ENCODE measurements at regions not wholly inside any gene's neighbourhood (a gene's known extent, or its start where the extent isn't known, plus 50 kb on each side); places are given as distances from the start of the nearest gene placed in this dataset.

- TF ChIP-seq RFX5 (IDR thresholded peaks at IDR 0.05) (no peak), EP300 (IDR thresholded peaks at IDR 0.05) (no peak), KDM1A (IDR thresholded peaks at IDR 0.05; ENCODE audit: low read depth) (no peak), ZC3H11A (IDR thresholded peaks at IDR 0.05) (no peak), CEBPB (IDR thresholded peaks at IDR 0.05) (no peak), POLR2A (IDR thresholded peaks at IDR 0.05; ENCODE audit: low read length) (no peak), BHLHE40 (IDR thresholded peaks at IDR 0.05; ENCODE audit: low read depth, low read length) (no peak), BCL3 (IDR thresholded peaks at IDR 0.05) (no peak)
These were observed 252.5 kb downstream of the ANKRD7 start for GRCh38 chr7:118477036-118477435.
